H9 (cell line): ENCODE measurements at regions not wholly inside any gene's neighbourhood (a gene's known extent, or its start where the extent isn't known, plus 50 kb on each side); places are given as distances from the start of the nearest gene placed in this dataset.

Source experiments
- DNase-seq: peaks from one replicate; pipeline ENCODE4 v3.0.0-alpha.2; 2017
- H2AFZ ChIP-seq: one replicate; pipeline ENCODE4 v1.6.1; 2013; ENCODE audit warnings: mild to moderate bottlenecking, low read length, control low read depth, moderate library complexity
- H2AK5ac ChIP-seq: 2 replicates; pipeline ENCODE4 v1.6.1; 2013; ENCODE audit warnings: low read length, control low read depth, mixed read lengths; ENCODE audit not compliant: insufficient read length
- H2BK120ac ChIP-seq: one replicate; pipeline ENCODE4 v1.6.1; 2013; ENCODE audit warnings: low read depth, mild to moderate bottlenecking, low read length, control low read depth, inconsistent platforms; ENCODE audit not compliant: poor library complexity, severe bottlenecking
- H2BK12ac ChIP-seq: 2 replicates; pipeline ENCODE4 v1.6.1; 2013; ENCODE audit warnings: low read length, control low read depth, mixed read lengths, low read depth; ENCODE audit not compliant: insufficient read length
- H2BK15ac ChIP-seq: 2 replicates; pipeline ENCODE4 v1.6.1; 2013; ENCODE audit warnings: low read depth, low read length, control low read depth
- H2BK20ac ChIP-seq: one replicate; pipeline ENCODE4 v1.6.1; 2013; ENCODE audit warnings: low read depth, mild to moderate bottlenecking, low read length, control low read depth, inconsistent platforms; ENCODE audit not compliant: poor library complexity, severe bottlenecking
- H2BK5ac ChIP-seq: 2 replicates; pipeline ENCODE4 v1.6.1; 2013; ENCODE audit warnings: low read length, control low read depth, mixed read lengths; ENCODE audit not compliant: insufficient read length
- H3K14ac ChIP-seq: 2 replicates; pipeline ENCODE4 v1.6.1; 2013; ENCODE audit warnings: low read length, control low read depth; ENCODE audit not compliant: insufficient read depth
- H3K18ac ChIP-seq: 2 replicates; pipeline ENCODE4 v1.6.1; 2013; ENCODE audit warnings: low read depth, mild to moderate bottlenecking, mixed read lengths, low read length, control low read depth; ENCODE audit not compliant: insufficient read length
- H3K23ac ChIP-seq: 2 replicates; pipeline ENCODE4 v1.6.1; 2013; ENCODE audit warnings: low read length, control low read depth, mixed read lengths, low read depth; ENCODE audit not compliant: insufficient read length
- H3K23me2 ChIP-seq: 2 replicates; pipeline ENCODE4 v1.6.1; 2013; ENCODE audit warnings: low read depth, mild to moderate bottlenecking, mixed read lengths, low read length, control low read depth; ENCODE audit not compliant: insufficient read length, poor library complexity, severe bottlenecking
- H3K27ac ChIP-seq: 2 replicates; pipeline ENCODE4 v1.5.1; 2013; ENCODE audit warnings: low read length, control low read depth, mixed read lengths, low read depth; ENCODE audit not compliant: insufficient read length
- H3K27me3 ChIP-seq: 2 replicates; pipeline ENCODE4 v1.6.1; 2013; ENCODE audit warnings: low read length, control low read depth, inconsistent platforms; ENCODE audit not compliant: insufficient read depth
- H3K4ac ChIP-seq: 2 replicates; pipeline ENCODE4 v1.6.1; 2013; ENCODE audit warnings: low read depth, mild to moderate bottlenecking, control low read depth, inconsistent platforms, low read length, moderate library complexity
- H3K4me1 ChIP-seq: 2 replicates; pipeline ENCODE4 v1.6.1; 2013; ENCODE audit warnings: low read length, control low read depth, inconsistent platforms; ENCODE audit not compliant: insufficient read depth
- H3K4me2 ChIP-seq: 2 replicates; pipeline ENCODE4 v1.6.1; 2013; ENCODE audit warnings: low read length, control low read depth, mixed read lengths; ENCODE audit not compliant: insufficient read length, insufficient read depth
- H3K56ac ChIP-seq: 2 replicates; pipeline ENCODE4 v1.6.1; 2013; ENCODE audit warnings: low read depth, mild to moderate bottlenecking, mixed read lengths, low read length, control low read depth; ENCODE audit not compliant: insufficient read length
- H3K79me1 ChIP-seq: 2 replicates; pipeline ENCODE4 v1.6.1; 2013; ENCODE audit warnings: low read depth, mild to moderate bottlenecking, moderate library complexity, low read length, control low read depth, inconsistent platforms; ENCODE audit not compliant: insufficient read depth, poor library complexity, severe bottlenecking
- H3K79me2 ChIP-seq: 2 replicates; pipeline ENCODE4 v1.6.1; 2013; ENCODE audit warnings: low read length, control low read depth, inconsistent platforms; ENCODE audit not compliant: insufficient read depth
- H3K9ac ChIP-seq: 2 replicates; pipeline ENCODE4 v1.6.1; 2013; ENCODE audit warnings: low read length, control low read depth, mixed read lengths; ENCODE audit not compliant: insufficient read length; ENCODE audit errors: extremely low read depth
- H3K9me3 ChIP-seq: one replicate; pipeline ENCODE4 v1.6.1; 2013; ENCODE audit warnings: low read depth, low read length, inconsistent platforms; ENCODE audit not compliant: control insufficient read depth
- H3T11ph ChIP-seq: one replicate; pipeline ENCODE4 v1.6.1; 2013; ENCODE audit warnings: mild to moderate bottlenecking, low read length, control low read depth, inconsistent platforms
- H4K20me1 ChIP-seq: one replicate; pipeline ENCODE4 v1.6.1; 2013; ENCODE audit not compliant: control insufficient read depth, insufficient read length, insufficient read depth
- H4K5ac ChIP-seq: 2 replicates; pipeline ENCODE4 v1.6.1; 2013; ENCODE audit warnings: low read depth, mild to moderate bottlenecking, mixed read lengths, low read length, control low read depth; ENCODE audit not compliant: insufficient read length
- H4K8ac ChIP-seq: replicated peaks from 2 replicates; pipeline ENCODE4 v1.6.1; 2013; ENCODE audit warnings: low read length, control low read depth, mixed read lengths, low read depth; ENCODE audit not compliant: insufficient read length
- H4K91ac ChIP-seq: 2 replicates; pipeline ENCODE4 v1.6.1; 2013; ENCODE audit warnings: low read depth, mild to moderate bottlenecking, moderate library complexity, mixed read lengths, low read length, control low read depth; ENCODE audit not compliant: insufficient read length
- H3K27ac Mint-ChIP-seq, 3 experiments: 2 replicates in 2 of 3; 3 replicates in 1 of 3; pipeline ENCODE4 v1.8.0; 2020 to 2021; ENCODE audit warnings: mixed read lengths in 3 of 3, mild to moderate bottlenecking in 1 of 3, moderate library complexity in 1 of 3
- H3K27me3 Mint-ChIP-seq: 2 replicates; pipeline ENCODE4 v1.8.0; 2021; ENCODE audit warnings: low read depth, mild to moderate bottlenecking, moderate library complexity, mixed read lengths
- H3K36me3 Mint-ChIP-seq, 3 experiments: 2 replicates in 2 of 3; 3 replicates in 1 of 3; pipeline ENCODE4 v1.8.0; 2020 to 2021; ENCODE audit warnings: low read depth in 3 of 3, mixed read lengths in 3 of 3; ENCODE audit not compliant: insufficient read depth in 1 of 3
- H3K4me1 Mint-ChIP-seq, 2 experiments: 2 replicates each; pipeline ENCODE4 v1.8.0; 2020; ENCODE audit warnings: mixed read lengths in 2 of 2
- H3K4me3 Mint-ChIP-seq, 2 experiments: 2 replicates in 1 of 2; 3 replicates in 1 of 2; pipeline ENCODE4 v1.8.0; 2020 to 2021; ENCODE audit warnings: mild to moderate bottlenecking in 2 of 2, mixed read lengths in 2 of 2, moderate library complexity in 1 of 2
- H3K9me3 Mint-ChIP-seq, 2 experiments: 2 replicates in 1 of 2; 3 replicates in 1 of 2; pipeline ENCODE4 v1.8.0; 2020; ENCODE audit warnings: mild to moderate bottlenecking in 2 of 2, mixed read lengths in 2 of 2, moderate library complexity in 1 of 2
- CTCF ChIP-seq: fragments of 200-600 bp; sonication (generic); conservative IDR thresholded peaks from 3 replicates; pipeline ENCODE4 v1.8.0; 2021; ENCODE audit warnings: antibody characterized with exemption, mild to moderate bottlenecking
- WGBS: extraction: QIAGEN DNeasy Blood & Tissue Kit; methylation state at CpG from one replicate; pipeline ENCODE4 v1.1.7; 2013; ENCODE audit warnings: missing lambda C conversion rate, low lambda C conversion rate, mixed read lengths; ENCODE audit not compliant: insufficient read length; ENCODE audit errors: extremely low coverage; 5-methylcytosine and 5-hydroxymethylcytosine counted together

GRCh38 chr3:27779176-27779575, 57.1 kb upstream of the EOMES start:
- Mint-ChIP-seq H3K27me3 (peaks cover 5% of the 10 kb centered on the region), H3K4me1 (peaks cover 0 to 2% of the 10 kb centered on the region in 2 experiments; a peak in 2 of 4 replicates), H3K9me3 (no peaks in the 10 kb centered on the region), H3K36me3 (no peaks in the 10 kb centered on the region), H3K27ac (no peak overlapping the region), H3K4me3 (no peak overlapping the region)
- H3K4ac ChIP-seq: no peak overlapping the region
- H3K9me3 ChIP-seq: no peaks in the 10 kb centered on the region
- H3K56ac ChIP-seq: no peak overlapping the region
- no peaks in the 10 kb centered on the region for H4K20me1 ChIP-seq
- H4K91ac ChIP-seq: no peak overlapping the region
- no peak overlapping the region for H3K4me2 ChIP-seq
- H3T11ph ChIP-seq: no peak overlapping the region
- H4K8ac ChIP-seq: no peak overlapping the region
- H3K79me2 ChIP-seq: no peaks in the 10 kb centered on the region
- no peak overlapping the region for H4K5ac ChIP-seq
- no peak overlapping the region for H2BK5ac ChIP-seq
- no peak overlapping the region for H3K14ac ChIP-seq
- H3K27ac ChIP-seq: no peak overlapping the region
- no peak overlapping the region for H3K23ac ChIP-seq
- H2BK12ac ChIP-seq: no peak overlapping the region
- no peak overlapping the region for H2BK20ac ChIP-seq
- no peak for DNase-seq
- no peak overlapping the region for H2BK15ac ChIP-seq
- H3K79me1 ChIP-seq: no peaks in the 10 kb centered on the region
- no peaks in the 10 kb centered on the region for H3K27me3 ChIP-seq
- WGBS: no CpG with 5 or more reads among the region's 2 CpGs
- no peak overlapping the region for H2BK120ac ChIP-seq
- H3K18ac ChIP-seq: no peak overlapping the region
- H3K4me1 ChIP-seq: no peaks in the 10 kb centered on the region
- no peak overlapping the region for H2AFZ ChIP-seq
- no peak for TF ChIP-seq CTCF
- no peak overlapping the region for H3K9ac ChIP-seq
- no peaks in the 10 kb centered on the region for H3K23me2 ChIP-seq
- H2AK5ac ChIP-seq: no peak overlapping the region
